ENCODE measurements at regions not wholly inside any gene's neighbourhood (a gene's known extent, or its start where the extent isn't known, plus 50 kb on each side); places are given as distances from the start of the nearest gene placed in this dataset.

- Histone ChIP-seq H3K9me3 (ENCODE audit: control insufficient read depth, insufficient read depth, low read depth, low read length) (no peaks in the 10 kb centered on the region), H3K4me3 (ENCODE audit: low read depth, low read length) (no peak overlapping the region), H3K36me3 (ENCODE audit: control insufficient read depth in 2 of 2, insufficient read depth in 1 of 2, low read length in 2 of 2) (no peaks in the 10 kb centered on the region), H3K27ac (ENCODE audit: extremely low read depth, low read depth, low read length) (no peak overlapping the region), H3K4me1 (ENCODE audit: control insufficient read depth, insufficient read depth, low read length) (no peaks in the 10 kb centered on the region)
- CTCF ChIA-PET: no interaction called here
- TF ChIP-seq SETDB1 (IDR thresholded peaks at IDR 0.05; ENCODE audit: insufficient read length, low read length): no peak
- TF ChIP-seq ZBTB6 (tag by site-specific recombination; IDR thresholded peaks at IDR 0.05): no peak
- TF ChIP-seq ZNF184 (tag by site-specific recombination; IDR thresholded peaks at IDR 0.05): no peak
- TF ChIP-seq ZNF148 (tag by site-specific recombination; IDR thresholded peaks at IDR 0.05; ENCODE audit: borderline replicate concordance): no peak
- no peak for TF ChIP-seq KLF9 (tag by site-specific recombination; IDR thresholded peaks at IDR 0.05; ENCODE audit: low read depth)
- no peak for TF ChIP-seq ZBTB49 (tag by site-specific recombination; IDR thresholded peaks at IDR 0.05; ENCODE audit: low read depth)
- TF ChIP-seq ZNF529 (tag by site-specific recombination; IDR thresholded peaks at IDR 0.05; ENCODE audit: insufficient replicate concordance): no peak
- no peak for TF ChIP-seq ZNF830 (tag by site-specific recombination; IDR thresholded peaks at IDR 0.05; ENCODE audit: low read depth)
- no peak for TF ChIP-seq ZBTB11 (tag by site-specific recombination; conservative IDR thresholded peaks at IDR 0.05; ENCODE audit: low read depth)
- TF ChIP-seq ZNF140 (tag by site-specific recombination; IDR thresholded peaks at IDR 0.05): no peak
- no peak for TF ChIP-seq ZBTB44 (tag by site-specific recombination; IDR thresholded peaks at IDR 0.05)
- TF ChIP-seq ZNF548 (tag by site-specific recombination; IDR thresholded peaks at IDR 0.05): no peak
- no peak for TF ChIP-seq ZNF416 (tag by site-specific recombination; IDR thresholded peaks at IDR 0.05)
- TF ChIP-seq ZNF639 (tag by site-specific recombination; IDR thresholded peaks at IDR 0.05): no peak
- TF ChIP-seq ZIC2 (tag by site-specific recombination; IDR thresholded peaks at IDR 0.05): no peak
- no peak for TF ChIP-seq ZNF664 (tag by site-specific recombination; IDR thresholded peaks at IDR 0.05)
- no peak for TF ChIP-seq INSM2 (tag by site-specific recombination; IDR thresholded peaks at IDR 0.05)
- TF ChIP-seq HOXC10 (CRISPR knock-in tag; IDR thresholded peaks at IDR 0.05): no peak
- TF ChIP-seq SCRT2 (tag by site-specific recombination; IDR thresholded peaks at IDR 0.05): no peak
- TF ChIP-seq ZNF747 (tag by site-specific recombination; IDR thresholded peaks at IDR 0.05): no peak
- POLR2A ChIA-PET: no interaction called here
These were observed 206.4 kb upstream of the CTNND2 start for GRCh38 chr5:12110629-12111028.
